Cardiac muscle cell (in vitro differentiated cells and primary cell): ENCODE measurements at regions not wholly inside any gene's neighbourhood (a gene's known extent, or its start where the extent isn't known, plus 50 kb on each side); places are given as distances from the start of the nearest gene placed in this dataset.

ENCODE experiments used
- DNase-seq, 2 donors: peaks; one replicate each; pipeline versions ENCODE4 v3.0.0 to v3.0.0-alpha.2; 2010 to 2017; ENCODE audit warnings: low read depth in 1 of 2, low spot score in 1 of 2
- H3K27ac ChIP-seq: fragments of 200-600 bp; sonication (generic); 2 replicates; pipeline ENCODE4 v1.5.1; 2016
- H3K27me3 ChIP-seq: fragments of 200-600 bp; sonication (generic); 2 replicates; pipeline ENCODE4 v1.6.0; 2016; ENCODE audit warnings: control low read depth
- H3K36me3 ChIP-seq: fragments of 200-600 bp; sonication (generic); 2 replicates; pipeline ENCODE4 v1.5.1; 2016; ENCODE audit warnings: control low read depth
- H3K4me1 ChIP-seq: fragments of 200-600 bp; sonication (generic); 2 replicates; pipeline ENCODE4 v1.8.1; 2017; ENCODE audit warnings: low read depth, mild to moderate bottlenecking, mixed run types
- H3K4me3 ChIP-seq: fragments of 200-600 bp; sonication (generic); 2 replicates; pipeline ENCODE4 v1.5.1; 2016; ENCODE audit warnings: mild to moderate bottlenecking
- H3K9me3 ChIP-seq: fragments of 200-600 bp; sonication (generic); 2 replicates; pipeline ENCODE4 v1.5.1; 2017; ENCODE audit warnings: low read depth, mild to moderate bottlenecking, control low read depth
- CTCF ChIP-seq: IDR thresholded peaks from 2 replicates; pipeline ENCODE4 v1.5.1; 2012; ENCODE audit warnings: low read depth, mild to moderate bottlenecking, low read length

GRCh38 chr9:106622164-106622487, 240.8 kb upstream of the ZNF462 start:
- H3K4me3 ChIP-seq: no peak overlapping the region
- TF ChIP-seq CTCF: no peak
- H3K4me1 ChIP-seq: peaks cover 11% of the 10 kb centered on the region
- H3K27me3 ChIP-seq: no peaks in the 10 kb centered on the region
- no peak overlapping the region for H3K27ac ChIP-seq
- DNase-seq: peak in 1 of 2 donors; percentile 4
- H3K9me3 ChIP-seq: no peaks in the 10 kb centered on the region
- H3K36me3 ChIP-seq: no peaks in the 10 kb centered on the region

- no peaks in the 10 kb centered on the region for H3K9me3 ChIP-seq
- TF ChIP-seq CTCF: no peak
- H3K36me3 ChIP-seq: no peaks in the 10 kb centered on the region
- no peak overlapping the region for H3K27ac ChIP-seq
- H3K27me3 ChIP-seq: no peaks in the 10 kb centered on the region
- H3K4me3 ChIP-seq: no peak overlapping the region
- DNase-seq: no peak
- peaks cover 6% of the 10 kb centered on the region for H3K4me1 ChIP-seq
Observed at GRCh38 chr9:106623558-106623957, 239.4 kb upstream of the ZNF462 start.

DNA sequence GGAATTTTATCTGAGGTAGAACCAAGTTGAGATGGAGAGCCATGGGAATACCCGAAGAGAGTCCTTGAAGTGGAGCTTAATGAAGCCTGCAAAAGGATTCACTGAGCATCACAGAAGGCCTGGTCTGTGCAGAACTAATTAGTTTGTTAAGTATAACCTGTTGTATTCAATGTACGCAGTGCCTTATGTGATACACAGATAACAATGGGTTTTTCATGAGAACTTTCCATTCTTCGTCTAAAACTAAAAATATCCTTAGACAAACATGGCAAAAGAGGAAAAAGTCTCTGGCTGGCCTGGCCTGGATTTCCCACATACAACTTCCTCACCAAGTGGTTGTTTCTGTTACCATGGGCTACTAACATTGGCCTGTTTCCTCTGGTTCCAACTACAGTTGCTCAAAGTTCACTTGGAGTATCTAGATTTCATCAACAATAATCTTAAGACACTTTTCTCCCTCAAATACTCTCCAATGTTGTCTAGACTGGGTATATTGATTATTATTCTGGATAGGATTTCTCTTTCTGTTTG, 237.6 kb upstream of the ZNF462 start:
- H3K36me3 ChIP-seq: no peaks in the 10 kb centered on the region
- no peak overlapping the region for H3K27ac ChIP-seq
- peaks cover 6% of the 10 kb centered on the region for H3K4me1 ChIP-seq
- H3K4me3 ChIP-seq: no peak overlapping the region
- H3K27me3 ChIP-seq: no peaks in the 10 kb centered on the region
- TF ChIP-seq CTCF: no peak
- no peak for DNase-seq
- H3K9me3 ChIP-seq: no peaks in the 10 kb centered on the region

DNA sequence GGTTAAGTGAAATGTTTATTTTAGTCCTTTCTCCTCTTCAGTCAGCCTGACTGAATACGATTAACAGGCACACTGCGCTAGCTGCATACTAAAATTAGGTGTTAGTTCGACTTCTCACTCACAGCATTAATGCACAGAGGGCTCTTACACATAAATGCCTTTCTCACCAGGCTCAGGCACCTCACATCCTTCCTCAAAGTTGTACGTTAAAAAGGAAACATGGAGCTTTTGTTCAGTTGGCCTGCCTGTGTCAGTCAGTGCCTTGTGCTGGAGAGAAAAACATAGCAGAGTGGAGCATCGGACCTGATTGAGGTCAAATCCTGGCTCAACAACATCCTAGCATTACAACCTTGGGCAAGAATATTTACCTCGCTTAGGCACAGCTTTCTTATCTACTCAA, 236.0 kb upstream of the ZNF462 start:
- Histone ChIP-seq H3K27ac (peak overlapping the region; percentile 48), H3K9me3 (no peaks in the 10 kb centered on the region), H3K4me3 (no peak overlapping the region), H3K27me3 (no peaks in the 10 kb centered on the region), H3K4me1 (peaks cover 6% of the 10 kb centered on the region), H3K36me3 (no peaks in the 10 kb centered on the region)
- DNase-seq: peak in 1 of 2 donors; percentile 30
- TF ChIP-seq CTCF: no peak

GRCh38 chr9:106632621-106633020, 230.3 kb upstream of the ZNF462 start:
- Histone ChIP-seq H3K27me3 (no peaks in the 10 kb centered on the region), H3K27ac (no peak overlapping the region), H3K9me3 (no peaks in the 10 kb centered on the region), H3K36me3 (no peaks in the 10 kb centered on the region), H3K4me3 (no peak overlapping the region), H3K4me1 (no peaks in the 10 kb centered on the region)
- DNase-seq: no peak
- no peak for TF ChIP-seq CTCF

- Histone ChIP-seq H3K27ac (no peak overlapping the region), H3K27me3 (no peaks in the 10 kb centered on the region), H3K36me3 (no peaks in the 10 kb centered on the region), H3K4me1 (no peaks in the 10 kb centered on the region), H3K9me3 (no peaks in the 10 kb centered on the region), H3K4me3 (no peak overlapping the region)
- TF ChIP-seq CTCF: no peak
- DNase-seq: no peak
Observed at GRCh38 chr9:106634183-106634582, 228.8 kb upstream of the ZNF462 start.
